Skeletal muscle satellite cell (primary cell): ENCODE measurements at regions not wholly inside any gene's neighbourhood (a gene's known extent, or its start where the extent isn't known, plus 50 kb on each side); places are given as distances from the start of the nearest gene placed in this dataset.

ENCODE experiments used
- H3K27me3 ChIP-seq: 2 replicates; pipeline ENCODE4 v1.7.0; 2013; ENCODE audit warnings: low read length; ENCODE audit not compliant: control insufficient read depth, insufficient read depth
- H3K36me3 ChIP-seq: 2 replicates; pipeline ENCODE4 v1.7.0; 2013; ENCODE audit warnings: mild to moderate bottlenecking, control low read depth, low read length; ENCODE audit not compliant: insufficient read depth
- H3K4me1 ChIP-seq: 2 replicates; pipeline ENCODE4 v1.7.0; 2013; ENCODE audit warnings: low read length; ENCODE audit not compliant: control insufficient read depth, insufficient read depth
- H3K4me2 ChIP-seq: 2 replicates; pipeline ENCODE4 v1.7.0; 2013; ENCODE audit warnings: mild to moderate bottlenecking, low read length
- H3K4me3 ChIP-seq: 2 replicates; pipeline ENCODE4 v1.7.0; 2013; ENCODE audit warnings: low read length
- H3K9ac ChIP-seq: 2 replicates; pipeline ENCODE4 v1.7.0; 2013; ENCODE audit warnings: mild to moderate bottlenecking, low read depth, low read length, moderate library complexity
- H3K9me3 ChIP-seq: replicated peaks from 2 replicates; pipeline ENCODE4 v1.7.0; 2013; ENCODE audit warnings: mild to moderate bottlenecking, control low read depth, low read length

DNA sequence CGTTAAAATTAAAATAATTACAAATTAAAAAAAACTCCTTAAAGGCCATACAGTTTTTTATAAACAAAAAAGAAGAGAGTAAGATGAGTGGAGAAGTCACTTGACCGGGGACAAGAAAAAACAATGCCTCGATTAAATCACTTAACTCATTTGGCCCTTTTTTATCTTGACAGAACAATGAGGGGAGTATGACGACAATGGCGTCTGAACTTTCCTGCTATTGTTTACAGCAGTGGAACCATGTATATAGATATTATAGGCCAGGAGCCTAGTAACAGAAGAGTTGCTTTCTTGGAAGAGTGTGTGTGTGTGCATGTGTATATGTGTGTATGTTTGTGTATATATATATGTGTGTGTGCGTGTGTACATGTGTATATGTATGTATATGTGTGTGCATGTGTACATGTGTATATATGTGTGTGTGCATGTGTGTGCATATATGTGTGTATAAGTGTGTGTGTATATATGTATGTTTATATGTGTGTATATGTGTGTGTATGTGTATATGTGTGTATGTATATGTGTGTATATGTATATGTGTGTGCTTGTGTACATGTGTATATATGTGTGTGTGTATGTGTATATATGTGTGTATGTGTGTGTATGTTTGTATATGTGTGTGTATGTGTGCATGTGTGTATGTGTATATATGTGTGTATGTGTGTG lies 153.4 kb upstream of the FAT1 start:
- H3K9me3 ChIP-seq: no peaks in the 10 kb centered on the region

DNA sequence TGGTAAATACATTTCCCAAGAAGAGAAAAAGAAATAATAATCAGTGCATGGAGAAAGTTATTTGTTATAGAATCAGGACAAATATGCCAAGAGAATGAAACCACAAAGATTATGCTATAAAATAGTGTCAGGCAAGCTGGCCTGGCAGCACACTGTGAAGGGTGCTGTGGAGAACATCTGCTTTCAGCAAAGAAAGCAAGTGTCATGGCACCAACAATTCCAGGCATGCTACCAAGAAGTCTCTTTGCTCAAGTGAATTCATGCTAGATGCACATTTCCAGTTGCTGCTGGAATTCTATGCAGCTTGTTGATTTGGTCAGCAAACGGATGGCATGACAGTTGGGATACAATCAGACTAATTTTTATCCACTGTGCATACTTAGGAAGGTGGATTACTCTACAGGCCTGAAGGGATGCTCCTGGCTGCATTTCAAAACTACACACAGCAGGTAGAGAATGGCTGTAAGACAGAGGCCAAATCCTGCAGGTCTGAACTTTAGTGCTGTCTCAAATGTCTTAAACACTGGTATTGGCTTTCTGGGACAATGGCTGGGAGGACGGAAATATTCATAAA lies 154.6 kb upstream of the FAT1 start:
- H3K36me3 ChIP-seq: no peaks in the 10 kb centered on the region

More for the DNA sequence above, 153.4 kb upstream of the FAT1 start:
- no peaks in the 10 kb centered on the region for H3K27me3 ChIP-seq
- no peak overlapping the region for H3K4me2 ChIP-seq
- no peak overlapping the region for H3K4me3 ChIP-seq
- H3K4me1 ChIP-seq: peaks cover 10% of the 10 kb centered on the region
- no peak overlapping the region for H3K9ac ChIP-seq
- H3K36me3 ChIP-seq: no peaks in the 10 kb centered on the region

DNA sequence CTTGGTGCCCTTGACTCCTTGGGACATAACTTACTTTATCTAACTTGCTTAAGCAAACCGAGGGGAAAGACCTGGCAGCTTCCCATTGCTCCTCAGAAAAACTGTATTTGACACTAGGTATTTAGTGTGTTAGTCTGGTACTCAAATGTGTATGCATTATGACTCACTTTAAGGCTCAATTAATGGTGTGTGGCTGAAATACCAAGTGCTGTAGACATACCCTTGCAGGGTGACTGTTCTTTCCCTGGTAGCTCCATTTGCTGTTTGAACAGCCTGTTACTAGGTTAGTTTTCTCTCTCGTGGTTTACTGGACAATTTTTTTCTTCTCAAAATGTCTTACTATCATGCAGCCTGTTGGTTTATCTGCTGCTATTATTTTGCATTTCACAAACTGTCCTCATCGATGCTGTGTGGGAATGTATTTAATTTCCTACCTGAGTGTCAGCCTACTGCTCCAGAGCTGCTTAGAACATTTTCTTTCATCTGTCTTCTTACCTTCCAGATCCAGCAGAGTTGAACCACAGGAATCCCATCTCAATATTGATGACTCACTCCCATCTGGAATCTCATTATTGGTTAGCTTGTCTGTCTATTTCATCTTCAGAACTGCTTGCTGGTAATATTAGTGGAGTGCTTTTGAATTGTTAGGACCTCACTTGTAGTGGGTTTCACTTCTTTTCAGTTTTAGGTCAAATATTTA lies 158.0 kb upstream of the FAT1 start:
- H3K4me1 ChIP-seq: peaks cover 13% of the 10 kb centered on the region
- no peak overlapping the region for H3K9ac ChIP-seq
- H3K4me2 ChIP-seq: no peak overlapping the region

More for the DNA sequence above, 154.6 kb upstream of the FAT1 start:
- no peak overlapping the region for H3K4me3 ChIP-seq
- H3K9me3 ChIP-seq: no peaks in the 10 kb centered on the region
- peaks cover 13% of the 10 kb centered on the region for H3K4me1 ChIP-seq
- no peak overlapping the region for H3K4me2 ChIP-seq
- H3K9ac ChIP-seq: no peak overlapping the region
- no peaks in the 10 kb centered on the region for H3K27me3 ChIP-seq

DNA sequence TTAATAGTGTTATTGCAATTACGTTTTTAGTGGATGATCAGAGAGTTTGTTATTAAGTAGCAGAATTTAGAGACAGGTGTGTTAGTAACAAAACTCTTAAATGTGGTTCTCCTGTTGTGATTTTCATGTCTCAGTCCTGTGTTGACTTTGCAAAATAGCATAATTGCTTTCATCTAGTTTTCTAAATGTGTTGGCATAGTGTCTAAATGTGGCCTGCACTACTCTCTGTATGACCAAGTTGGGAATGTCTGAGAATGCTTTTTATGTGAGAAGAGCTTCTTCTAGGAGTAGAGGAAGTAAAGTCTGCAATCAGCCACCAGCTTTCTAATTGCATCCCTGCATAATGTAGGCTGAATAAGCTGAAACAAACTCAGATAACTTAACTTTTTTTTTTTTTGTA lies 158.6 kb upstream of the FAT1 start:
- Histone ChIP-seq H3K4me2 (no peak overlapping the region), H3K36me3 (no peaks in the 10 kb centered on the region), H3K4me3 (no peak overlapping the region), H3K9me3 (no peaks in the 10 kb centered on the region), H3K9ac (no peak overlapping the region), H3K27me3 (no peaks in the 10 kb centered on the region), H3K4me1 (peaks cover 13% of the 10 kb centered on the region)

More for the DNA sequence above, 158.0 kb upstream of the FAT1 start:
- Histone ChIP-seq H3K36me3 (no peaks in the 10 kb centered on the region), H3K9me3 (no peaks in the 10 kb centered on the region), H3K27me3 (no peaks in the 10 kb centered on the region), H3K4me3 (no peak overlapping the region)

DNA sequence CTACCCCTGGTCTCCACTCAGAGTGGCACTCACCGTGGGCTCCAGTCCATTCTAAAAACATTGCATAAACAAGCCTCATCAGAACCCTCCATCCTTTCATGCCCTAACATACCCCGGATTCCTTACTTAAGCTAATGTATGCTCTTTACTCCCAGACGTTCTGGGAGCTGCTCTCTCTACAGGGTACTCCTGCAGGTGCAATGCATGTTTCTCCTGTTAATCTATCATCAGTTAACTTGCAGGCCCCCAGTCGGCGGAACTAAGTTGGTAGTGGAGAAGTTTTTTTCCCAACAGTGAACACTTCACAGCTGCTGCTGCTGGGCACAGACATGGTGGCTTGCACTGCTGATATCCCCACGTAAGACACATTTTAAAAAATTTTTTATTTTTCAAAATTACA lies 161.6 kb upstream of the FAT1 start:
- no peaks in the 10 kb centered on the region for H3K36me3 ChIP-seq
- no peak overlapping the region for H3K4me3 ChIP-seq
- H3K4me2 ChIP-seq: no peak overlapping the region
- no peaks in the 10 kb centered on the region for H3K27me3 ChIP-seq
- H3K9ac ChIP-seq: no peak overlapping the region
- no peaks in the 10 kb centered on the region for H3K9me3 ChIP-seq
- H3K4me1 ChIP-seq: peaks cover 13% of the 10 kb centered on the region

DNA sequence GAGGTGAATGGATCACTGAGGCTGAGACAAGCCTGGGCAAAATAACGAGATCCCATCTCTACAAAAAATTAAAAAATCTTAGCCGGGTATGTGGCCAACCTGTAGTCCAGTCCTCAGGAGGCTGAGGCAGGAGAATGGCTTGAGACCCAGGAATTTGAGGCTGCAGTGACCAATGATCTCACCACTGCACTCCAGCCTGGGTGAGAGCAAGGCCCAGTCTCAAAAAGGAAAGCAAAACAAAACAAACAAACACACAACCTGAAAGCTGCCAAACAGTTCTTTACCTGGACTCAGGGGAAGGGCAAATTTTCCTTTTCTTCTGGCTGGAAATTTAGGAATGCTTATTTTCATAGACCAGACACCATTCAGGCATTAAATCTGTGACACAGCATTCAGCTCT lies 163.1 kb upstream of the FAT1 start:
- Histone ChIP-seq H3K4me2 (no peak overlapping the region), H3K27me3 (no peaks in the 10 kb centered on the region), H3K9ac (no peak overlapping the region), H3K4me1 (peaks cover 7% of the 10 kb centered on the region), H3K36me3 (no peaks in the 10 kb centered on the region), H3K9me3 (no peaks in the 10 kb centered on the region), H3K4me3 (no peak overlapping the region)

DNA sequence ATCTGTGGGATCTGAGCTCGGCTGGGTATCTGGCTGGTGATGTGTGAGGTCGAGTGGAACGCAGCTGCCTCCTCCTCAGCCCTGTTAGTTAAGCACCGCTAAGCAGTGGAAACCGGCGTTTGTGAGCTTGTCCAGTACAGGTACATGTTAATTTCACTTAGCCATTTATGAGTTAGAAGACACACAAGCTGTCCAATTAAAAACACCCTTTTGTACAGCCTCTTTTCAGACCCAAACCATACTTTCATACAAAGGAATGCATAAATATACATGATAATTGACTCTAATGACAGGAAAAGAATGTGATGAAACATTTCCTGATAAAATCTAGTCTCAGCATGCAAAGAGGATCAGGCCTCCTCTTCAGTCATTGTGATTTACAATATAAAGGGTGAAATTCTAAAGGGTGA lies 163.6 kb upstream of the FAT1 start:
- H3K4me2 ChIP-seq: no peak overlapping the region
- H3K36me3 ChIP-seq: no peaks in the 10 kb centered on the region
- no peak overlapping the region for H3K9ac ChIP-seq
- no peak overlapping the region for H3K4me3 ChIP-seq
- H3K9me3 ChIP-seq: no peaks in the 10 kb centered on the region
- H3K27me3 ChIP-seq: no peaks in the 10 kb centered on the region
- peaks cover 1% of the 10 kb centered on the region for H3K4me1 ChIP-seq

DNA sequence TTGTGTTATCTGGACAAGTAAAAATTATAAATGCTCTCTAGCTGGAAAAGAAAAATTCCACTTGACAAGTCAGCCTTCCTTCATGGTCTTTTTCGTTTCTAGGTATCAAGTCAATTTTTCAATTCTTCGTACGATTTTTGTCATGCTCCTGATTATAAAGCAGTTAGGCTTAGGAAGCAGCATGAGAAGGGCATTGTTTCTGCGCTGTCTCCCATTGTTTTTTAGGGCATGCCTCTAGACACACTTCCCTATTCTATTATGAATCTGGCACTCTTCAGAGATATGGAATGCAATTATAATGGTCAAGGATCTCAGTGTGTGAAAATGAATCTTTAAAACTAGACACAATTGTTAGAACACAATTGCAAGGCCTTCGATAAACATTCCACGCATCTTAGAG lies 164.1 kb upstream of the FAT1 start:
- H3K9ac ChIP-seq: no peak overlapping the region

DNA sequence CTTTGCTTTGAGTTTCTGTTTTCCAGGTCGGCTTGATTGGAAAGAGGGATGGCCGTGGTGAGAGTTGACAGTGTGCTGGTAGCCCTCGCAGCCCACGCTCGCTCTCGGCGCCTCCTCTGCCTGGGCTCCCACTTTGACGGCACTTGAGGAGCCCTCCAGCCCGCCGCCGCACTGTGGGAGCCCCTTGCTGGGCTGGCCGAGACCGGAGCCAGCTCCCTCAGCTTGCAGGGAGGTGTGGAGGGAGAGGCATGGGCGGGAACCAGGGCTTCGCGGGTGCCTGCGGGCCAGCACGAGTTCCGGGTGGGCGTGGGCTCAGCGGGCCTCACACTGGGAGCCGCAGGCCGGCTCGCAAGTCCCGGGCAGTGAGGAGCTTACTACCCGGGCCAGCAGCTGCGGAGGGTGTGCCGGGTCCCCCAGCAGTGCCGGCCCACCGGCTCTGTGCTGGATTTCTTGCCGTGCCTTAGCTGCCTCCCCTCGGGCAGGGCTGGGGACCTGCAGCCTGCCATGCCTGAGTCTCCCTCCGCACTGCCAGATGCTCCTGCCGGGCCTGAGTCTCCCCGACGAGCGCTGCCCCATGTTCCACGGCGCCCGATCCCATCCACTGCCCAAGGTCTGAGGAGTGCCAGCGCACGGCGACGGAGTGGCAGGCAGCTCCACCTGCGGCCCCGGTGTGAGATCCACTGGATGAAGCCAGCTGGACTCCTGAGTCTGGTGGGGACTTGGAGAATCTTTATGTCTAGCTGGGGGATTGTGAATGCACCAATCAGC lies 166.4 kb upstream of the FAT1 start:
- Histone ChIP-seq H3K36me3 (no peaks in the 10 kb centered on the region), H3K4me3 (no peak overlapping the region), H3K9me3 (no peaks in the 10 kb centered on the region), H3K4me1 (no peaks in the 10 kb centered on the region), H3K27me3 (no peaks in the 10 kb centered on the region), H3K4me2 (no peak overlapping the region), H3K9ac (no peak overlapping the region)

More for the DNA sequence above, 164.1 kb upstream of the FAT1 start:
- Histone ChIP-seq H3K4me2 (no peak overlapping the region), H3K4me1 (no peaks in the 10 kb centered on the region), H3K4me3 (no peak overlapping the region), H3K27me3 (no peaks in the 10 kb centered on the region), H3K9me3 (no peaks in the 10 kb centered on the region), H3K36me3 (no peaks in the 10 kb centered on the region)

DNA sequence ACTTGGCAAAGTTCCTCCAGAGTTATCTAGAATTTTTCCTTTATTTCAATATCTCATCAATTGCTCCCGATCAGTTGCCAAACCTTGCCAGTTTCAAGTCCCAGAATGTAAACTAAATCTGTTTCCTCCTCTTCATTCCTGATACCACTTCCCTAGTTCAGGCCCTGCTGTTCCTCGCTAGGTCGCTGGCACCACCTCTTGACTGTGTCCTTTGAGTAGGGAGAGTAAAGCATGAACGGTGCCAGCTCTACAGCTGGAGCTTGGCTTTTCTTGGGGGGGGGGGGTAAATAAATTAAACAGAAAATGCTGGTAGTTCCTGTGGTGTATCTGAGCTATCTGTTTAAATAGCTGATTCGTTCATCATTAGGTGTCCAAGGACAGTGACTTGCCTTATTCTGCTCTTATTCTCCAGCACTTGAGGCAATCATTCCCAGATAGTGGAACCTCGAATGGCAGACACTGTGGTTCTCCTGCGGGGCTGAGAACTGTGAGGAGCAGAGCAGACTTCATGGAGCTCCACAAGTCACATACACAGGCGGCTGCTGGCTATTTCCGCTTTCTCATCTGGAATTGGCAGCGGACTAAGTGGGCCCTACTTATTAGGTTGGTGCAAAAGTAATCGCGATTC lies 168.3 kb upstream of the FAT1 start:
- H3K4me2 ChIP-seq: no peak overlapping the region
- no peaks in the 10 kb centered on the region for H3K27me3 ChIP-seq
- no peak overlapping the region for H3K9ac ChIP-seq
- no peak overlapping the region for H3K4me3 ChIP-seq
- no peaks in the 10 kb centered on the region for H3K9me3 ChIP-seq
- H3K4me1 ChIP-seq: no peaks in the 10 kb centered on the region
- no peaks in the 10 kb centered on the region for H3K36me3 ChIP-seq

DNA sequence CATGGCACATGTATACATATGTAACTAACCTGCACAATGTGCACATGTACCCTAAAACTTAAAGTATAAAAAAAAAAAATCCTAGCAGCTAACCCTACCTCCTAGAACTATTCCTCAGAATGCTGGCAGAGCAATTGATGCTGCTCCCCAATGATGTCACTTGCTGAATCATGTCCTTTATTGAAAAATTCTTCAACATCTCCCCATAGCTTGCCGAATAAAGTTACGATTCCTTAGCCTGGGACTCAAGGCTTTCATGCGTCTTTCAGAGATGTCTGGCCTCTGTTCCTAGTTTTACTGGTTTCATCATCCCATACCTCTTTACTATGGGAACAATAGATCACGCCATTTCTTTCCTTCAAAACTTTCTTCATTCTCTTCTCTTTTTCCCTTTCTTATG lies 174.7 kb upstream of the FAT1 start:
- Histone ChIP-seq H3K36me3 (no peaks in the 10 kb centered on the region), H3K4me2 (no peak overlapping the region), H3K4me3 (no peak overlapping the region), H3K9ac (no peak overlapping the region), H3K27me3 (no peaks in the 10 kb centered on the region), H3K4me1 (peaks cover 24% of the 10 kb centered on the region), H3K9me3 (no peaks in the 10 kb centered on the region)
